IMR-90 (cell line): ENCODE measurements at regions not wholly inside any gene's neighbourhood (a gene's known extent, or its start where the extent isn't known, plus 50 kb on each side); places are given as distances from the start of the nearest gene placed in this dataset.

Experiments used
- ATAC-seq: fragments of 200-7000 bp; cut with Tn5 transposase; 2 replicates; pipeline ENCODE4 v1.9.1; 2020; ENCODE audit warnings: low read depth, mild to moderate bottlenecking, moderate library complexity
- BruUV-seq: library from RNA; stranded (reverse); fragments of 400-500 nt; replicated peaks from 2 replicates; lab custom pipeline; 2021; lab: Mats Ljungman, UMichigan
- CTCF ChIA-PET: fragments of 300-600 bp; formaldehyde crosslinking; extraction: SDS; loops from one replicate; lab custom pipeline; 2021; ENCODE audit warnings: antibody characterized with exemption; lab: Yijun Ruan, JAX
- POLR2A ChIA-PET: fragments of 300-600 bp; sonication (Branson Sonifier 250); formaldehyde crosslinking; loops from one replicate; lab custom pipeline; 2022; ENCODE audit warnings: antibody characterized with exemption; ENCODE audit not compliant: unreplicated experiment; lab: Charles Lee
- DNase-seq: peaks from one replicate; pipeline ENCODE4 v3.0.0; 2013
- H2AFZ ChIP-seq: replicated peaks from 2 replicates; pipeline ENCODE3; 2013; ENCODE audit warnings: low read length, mild to moderate bottlenecking; ENCODE audit not compliant: poor library complexity
- H2AK5ac ChIP-seq: 2 replicates; pipeline ENCODE4 v1.6.1; 2013; ENCODE audit warnings: low read depth, low read length, inconsistent platforms
- H2AK9ac ChIP-seq: replicated peaks from 2 replicates; pipeline ENCODE3; 2013; ENCODE audit warnings: mild to moderate bottlenecking, low read depth, low read length, moderate library complexity; ENCODE audit not compliant: poor library complexity
- H2BK120ac ChIP-seq: 2 replicates; pipeline ENCODE4 v1.6.1; 2013; ENCODE audit warnings: low read depth, low read length, inconsistent platforms
- H2BK15ac ChIP-seq: 3 replicates; pipeline ENCODE4 v1.6.1; 2013; ENCODE audit warnings: low read depth, low read length, inconsistent platforms
- H2BK20ac ChIP-seq: 2 replicates; pipeline ENCODE4 v1.6.1; 2013; ENCODE audit warnings: low read depth, mild to moderate bottlenecking, inconsistent platforms, low read length, moderate library complexity
- H2BK5ac ChIP-seq: 2 replicates; pipeline ENCODE4 v1.6.1; 2013; ENCODE audit warnings: mild to moderate bottlenecking, low read depth, low read length, inconsistent platforms; ENCODE audit not compliant: poor library complexity, severe bottlenecking
- H3K14ac ChIP-seq: replicated peaks from 2 replicates; pipeline ENCODE4 v1.6.1; 2013; ENCODE audit warnings: low read depth, low read length, inconsistent platforms
- H3K18ac ChIP-seq: 2 replicates; pipeline ENCODE4 v1.6.1; 2013; ENCODE audit warnings: low read depth, low read length, control low read depth
- H3K23ac ChIP-seq: 2 replicates; pipeline ENCODE4 v1.6.1; 2013; ENCODE audit warnings: low read depth, low read length, inconsistent platforms
- H3K27ac ChIP-seq: 2 replicates; pipeline ENCODE4 v1.5.1; 2013; ENCODE audit warnings: mild to moderate bottlenecking, control low read depth, low read length; ENCODE audit not compliant: insufficient read depth
- H3K27me3 ChIP-seq: 2 replicates; pipeline ENCODE4 v1.6.1; 2013; ENCODE audit warnings: low read length; ENCODE audit not compliant: control insufficient read depth, insufficient read depth
- H3K36me3 ChIP-seq: 2 replicates; pipeline ENCODE4 v1.6.1; 2013; ENCODE audit warnings: low read length, mixed read lengths; ENCODE audit not compliant: control insufficient read depth, insufficient read depth
- H3K4ac ChIP-seq: 2 replicates; pipeline ENCODE4 v1.6.1; 2013; ENCODE audit warnings: low read depth, low read length, inconsistent platforms
- H3K4me1 ChIP-seq: 2 replicates; pipeline ENCODE4 v1.6.1; 2013; ENCODE audit warnings: low read length, mixed read lengths; ENCODE audit not compliant: control insufficient read depth, insufficient read depth
- H3K4me2 ChIP-seq: 2 replicates; pipeline ENCODE4 v1.6.1; 2013; ENCODE audit warnings: low read depth, mild to moderate bottlenecking, control low read depth, low read length, moderate library complexity
- H3K4me3 ChIP-seq: 2 replicates; pipeline ENCODE4 v1.5.1; 2013; ENCODE audit warnings: low read depth, mild to moderate bottlenecking, control low read depth, low read length, moderate library complexity; ENCODE audit not compliant: insufficient read depth
- H3K56ac ChIP-seq: 2 replicates; pipeline ENCODE4 v1.6.1; 2013; ENCODE audit warnings: low read length, inconsistent platforms; ENCODE audit not compliant: insufficient read depth; ENCODE audit errors: extremely low read depth
- H3K79me1 ChIP-seq, 2 experiments: 2 replicates each; pipeline ENCODE4 v1.6.1; 2013; ENCODE audit warnings: low read length in 2 of 2, inconsistent platforms in 1 of 2, low read depth in 1 of 2
- H3K9ac ChIP-seq: 2 replicates; pipeline ENCODE4 v1.6.1; 2013; ENCODE audit warnings: low read depth, low read length, control low read depth
- H3K9me1 ChIP-seq: 2 replicates; pipeline ENCODE4 v1.6.1; 2013; ENCODE audit warnings: low read length, inconsistent platforms; ENCODE audit not compliant: insufficient read depth
- H3K9me3 ChIP-seq: 2 replicates; pipeline ENCODE4 v1.6.1; 2013; ENCODE audit warnings: low read length; ENCODE audit not compliant: control insufficient read depth, insufficient read depth
- H4K20me1 ChIP-seq: 2 replicates; pipeline ENCODE4 v1.6.1; 2013; ENCODE audit warnings: low read length, inconsistent platforms; ENCODE audit not compliant: insufficient read depth
- H4K5ac ChIP-seq: 2 replicates; pipeline ENCODE4 v1.6.1; 2013; ENCODE audit warnings: mild to moderate bottlenecking, low read depth, low read length, control low read depth
- H4K8ac ChIP-seq, 2 experiments: 2 replicates each; pipeline ENCODE4 v1.6.1; 2013; ENCODE audit warnings: low read depth in 2 of 2, low read length in 2 of 2, control low read depth in 1 of 2, inconsistent platforms in 1 of 2
- H4K91ac ChIP-seq: 2 replicates; pipeline ENCODE4 v1.6.1; 2013; ENCODE audit warnings: low read depth, low read length, inconsistent platforms; ENCODE audit not compliant: insufficient read depth
- BHLHE40 ChIP-seq: fragments of 150-350 bp; IDR thresholded peaks from 2 replicates; pipeline ENCODE4 v1.6.1; 2016; ENCODE audit warnings: mild to moderate bottlenecking, low read depth, low read length
- CEBPB ChIP-seq: IDR thresholded peaks from 2 replicates; pipeline ENCODE4 v1.6.1; 2012; ENCODE audit warnings: low read depth, low read length, improper control_type of control experiment
- CHD1 ChIP-seq: IDR thresholded peaks from 2 replicates; pipeline ENCODE4 v1.6.1; 2012; ENCODE audit warnings: low read depth, low read length, improper control_type of control experiment
- CTCF ChIP-seq: conservative IDR thresholded peaks from 2 replicates; pipeline ENCODE4 v1.5.1; 2012; ENCODE audit warnings: mild to moderate bottlenecking, low read depth, low read length, improper control_type of control experiment
- FOS ChIP-seq: fragments of 150-350 bp; IDR thresholded peaks from 2 replicates; pipeline ENCODE4 v1.6.1; 2016; ENCODE audit warnings: low read depth, low read length
- MAFK ChIP-seq: IDR thresholded peaks from 2 replicates; pipeline ENCODE4 v1.6.1; 2012; ENCODE audit warnings: low read depth, low read length, improper control_type of control experiment
- POLR2A ChIP-seq: IDR thresholded peaks from 2 replicates; pipeline ENCODE4 v1.6.1; 2012; ENCODE audit warnings: mild to moderate bottlenecking, low read depth, low read length
- RAD21 ChIP-seq: IDR thresholded peaks from 2 replicates; pipeline ENCODE4 v1.6.1; 2012; ENCODE audit warnings: low read length, improper control_type of control experiment
- SMC3 ChIP-seq: fragments of 150-350 bp; IDR thresholded peaks from 2 replicates; pipeline ENCODE4 v1.6.1; 2016; ENCODE audit warnings: low read depth, mild to moderate bottlenecking, antibody characterized with exemption, low read length, moderate library complexity
- WGBS, 2 experiments: methylation state at CpG; one replicate each; pipeline versions ENCODE4 v1.1.5 to v1.1.7; 2013; ENCODE audit warnings: missing lambda C conversion rate in 2 of 2; ENCODE audit not compliant: insufficient read length in 1 of 2; ENCODE audit errors: extremely low coverage in 2 of 2; 5-methylcytosine and 5-hydroxymethylcytosine counted together
- dilution Hi-C: fragments of 300-500 bp; cut with HindIII; formaldehyde crosslinking; loops from one replicate; pipeline ENCODE4 v1.14.3; 2018; ENCODE audit warnings: low sequenced_read_pairs; ENCODE audit not compliant: unreplicated experiment
- in situ Hi-C: fragments of 300-500 bp; cut with MboI; formaldehyde crosslinking; loops from 3 replicates; pipeline ENCODE4 v1.14.3; 2019; ENCODE audit warnings: low sequenced_read_pairs, inconsistent platforms, mixed read lengths
- intact Hi-C: fragments of 100-400 bp; cut with micrococcal nuclease; formaldehyde crosslinking; loops from 2 replicates; pipeline ENCODE4 v1.10.0; 2022

- H3K4me2 ChIP-seq: peak overlapping the region; percentile 60
- no peaks in the 10 kb centered on the region for H3K79me1 ChIP-seq
- H3K4ac ChIP-seq: peak overlapping the region; percentile 77
- H3K36me3 ChIP-seq: no peaks in the 10 kb centered on the region
- H2BK5ac ChIP-seq: no peak overlapping the region
- peak overlapping the region; percentile 56; the same call in 1 of the 2 replicates for H3K27ac ChIP-seq
- ATAC-seq (peak; percentile 82), DNase-seq (peak; percentile 92)
- peak overlapping the region; percentile 10; the same call in 1 of the 2 replicates for H4K5ac ChIP-seq
- TF ChIP-seq MAFK (no peak), SMC3 (no peak), CTCF (no peak), CEBPB (no peak), CHD1 (no peak), FOS (no peak), POLR2A (no peak), BHLHE40 (no peak), RAD21 (no peak)
- peak overlapping the region; percentile 54; the same call in 1 of the 2 replicates for H2BK20ac ChIP-seq
- H3K4me1 ChIP-seq: peaks cover 7% of the 10 kb centered on the region
- H3K56ac ChIP-seq: no peak overlapping the region
- H3K9ac ChIP-seq: peak overlapping the region; percentile 15; the same call in 1 of the 2 replicates
- ChIA-PET POLR2A (no interaction called here), CTCF (interaction anchor here (0.6 to 1.4 kb wide), 6 partner anchors 12 to 964 kb away, joined by 3 to 4 read pairs (median 3); no protein-coding TSS in a partner anchor)
- WGBS, 2 experiments: 0% methylated on average over 3 of the region's 12 CpGs; no CpG with 5 or more reads in 1 of the 2 experiments
- peak overlapping the region; percentile 60; the same call in 2 of the 3 replicates for H2BK15ac ChIP-seq
- H3K23ac ChIP-seq: peak overlapping the region; percentile 6; the same call in 1 of the 2 replicates
- peak overlapping the region; percentile 29 for H2AFZ ChIP-seq
- peak overlapping the region; percentile 75 for H2BK120ac ChIP-seq
- H4K8ac ChIP-seq: peak overlapping the region in 1 of 2 experiments; percentile 58; a peak in 1 of 4 replicates
- H3K18ac ChIP-seq: peak overlapping the region; percentile 34
- dilution Hi-C loops: no loop called here
- BruUV-seq: no TSS peak
- peaks cover 5% of the 10 kb centered on the region for H3K9me1 ChIP-seq
- intact Hi-C loops: no loop called here
- peak overlapping the region; percentile 63 for H3K14ac ChIP-seq
- H4K91ac ChIP-seq: peak overlapping the region; percentile 33; the same call in 1 of the 2 replicates
- peak overlapping the region; percentile 53; the same call in 1 of the 2 replicates for H2AK5ac ChIP-seq
- H3K4me3 ChIP-seq: no peak overlapping the region
- no peaks in the 10 kb centered on the region for H4K20me1 ChIP-seq
- in situ Hi-C loops: no loop called here
- no peak overlapping the region for H2AK9ac ChIP-seq
- H3K9me3 ChIP-seq: no peaks in the 10 kb centered on the region
- no peaks in the 10 kb centered on the region for H3K27me3 ChIP-seq
Observed at GRCh38 chr15:95304151-95304946, 1026.2 kb upstream of the NR2F2 start.
